ENCODE measurements at regions not wholly inside any gene's neighbourhood (a gene's known extent, or its start where the extent isn't known, plus 50 kb on each side); places are given as distances from the start of the nearest gene placed in this dataset.

DNA sequence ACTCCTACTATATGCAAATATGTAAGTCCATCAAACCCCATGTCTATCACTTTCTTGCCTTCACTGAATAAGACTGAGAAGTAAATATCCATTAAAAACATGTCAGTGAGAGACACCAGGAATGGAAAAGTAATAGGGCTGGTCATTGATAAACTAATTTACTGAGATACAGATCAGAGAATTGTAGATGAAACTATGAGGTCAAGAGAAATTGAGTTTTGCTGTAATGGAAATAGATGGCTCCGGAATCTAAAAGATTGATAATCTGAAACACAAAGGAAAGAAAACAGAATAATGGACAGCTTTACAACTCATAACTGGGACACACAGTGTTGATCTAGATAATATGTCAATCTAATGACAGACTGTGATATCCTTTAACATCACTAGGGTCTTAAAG lies 1018.3 kb upstream of the RAG2 start:
- no peaks in the 10 kb centered on the region for H3K27me3 ChIP-seq (ENCODE audit: control insufficient read depth, insufficient read depth, low read length)
- Mint-ChIP-seq H3K4me3 (no peak overlapping the region), H3K9me3 (peaks cover 3 to 41% (median 8%) of the 10 kb centered on the region in 7 donors), H3K4me1 (no peaks in the 10 kb centered on the region), H3K36me3 (no peaks in the 10 kb centered on the region), H3K27me3 (no peaks in the 10 kb centered on the region), H3K27ac (no peak overlapping the region)
- H3K36me3 ChIP-seq (ENCODE audit: control insufficient read depth, insufficient read depth, low read length), result no peaks in the 10 kb centered on the region
- no peak overlapping the region for H3K27ac ChIP-seq (ENCODE audit: insufficient read depth, low read length, poor library complexity, severe bottlenecking)
- DNase-seq, result no peak
- no peaks in the 10 kb centered on the region for H3K4me1 ChIP-seq (ENCODE audit: control insufficient read depth, insufficient read depth, low read length, poor library complexity, severe bottlenecking)
- H3K9me3 ChIP-seq (ENCODE audit: control insufficient read depth in 2 of 2, low read length in 2 of 2), result peaks cover 2 to 7% of the 10 kb centered on the region in 2 experiments
- ATAC-seq (ENCODE audit: low read depth in 2 of 2), result no peak
- no peak overlapping the region for H3K4me3 ChIP-seq (ENCODE audit: low read depth, low read length)

DNA sequence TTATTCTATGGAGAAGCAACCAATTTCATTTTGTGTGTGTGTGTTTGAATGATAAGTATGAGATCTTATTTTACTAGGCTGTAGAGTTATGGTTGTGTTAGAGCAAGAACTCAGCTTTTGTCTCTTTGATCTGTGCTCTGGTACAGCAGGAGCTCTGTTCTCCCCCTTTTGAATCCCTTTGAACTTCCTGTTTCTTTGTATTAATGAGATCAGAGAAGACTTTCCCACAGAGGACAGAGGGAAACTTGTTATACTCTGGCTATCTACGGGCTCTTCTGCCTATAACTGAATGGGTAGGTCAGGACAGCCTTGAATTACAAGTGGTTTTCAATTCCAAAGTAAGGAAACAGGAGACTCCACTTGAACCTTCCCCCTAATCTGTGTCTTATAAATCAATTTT lies 1015.0 kb upstream of the RAG2 start:
- DNase-seq, result no peak
- H3K9me3 Mint-ChIP-seq, result peaks cover 4 to 28% (median 6%) of the 10 kb centered on the region in 7 donors
- no peaks in the 10 kb centered on the region for H3K4me1 Mint-ChIP-seq
- H3K36me3 ChIP-seq (ENCODE audit: control insufficient read depth, insufficient read depth, low read length), result no peaks in the 10 kb centered on the region
- H3K27me3 Mint-ChIP-seq, result no peaks in the 10 kb centered on the region
- no peak overlapping the region for H3K27ac ChIP-seq (ENCODE audit: insufficient read depth, low read length, poor library complexity, severe bottlenecking)
- H3K27me3 ChIP-seq (ENCODE audit: control insufficient read depth, insufficient read depth, low read length), result no peaks in the 10 kb centered on the region
- peaks cover 2 to 6% of the 10 kb centered on the region in 2 experiments for H3K9me3 ChIP-seq (ENCODE audit: control insufficient read depth in 2 of 2, low read length in 2 of 2)
- H3K36me3 Mint-ChIP-seq, result no peaks in the 10 kb centered on the region
- ATAC-seq (ENCODE audit: low read depth in 2 of 2), result no peak
- H3K4me3 ChIP-seq (ENCODE audit: low read depth, low read length), result no peak overlapping the region
- H3K4me1 ChIP-seq (ENCODE audit: control insufficient read depth, insufficient read depth, low read length, poor library complexity, severe bottlenecking), result no peaks in the 10 kb centered on the region
- no peak overlapping the region for H3K4me3 Mint-ChIP-seq
- no peak overlapping the region for H3K27ac Mint-ChIP-seq

DNA sequence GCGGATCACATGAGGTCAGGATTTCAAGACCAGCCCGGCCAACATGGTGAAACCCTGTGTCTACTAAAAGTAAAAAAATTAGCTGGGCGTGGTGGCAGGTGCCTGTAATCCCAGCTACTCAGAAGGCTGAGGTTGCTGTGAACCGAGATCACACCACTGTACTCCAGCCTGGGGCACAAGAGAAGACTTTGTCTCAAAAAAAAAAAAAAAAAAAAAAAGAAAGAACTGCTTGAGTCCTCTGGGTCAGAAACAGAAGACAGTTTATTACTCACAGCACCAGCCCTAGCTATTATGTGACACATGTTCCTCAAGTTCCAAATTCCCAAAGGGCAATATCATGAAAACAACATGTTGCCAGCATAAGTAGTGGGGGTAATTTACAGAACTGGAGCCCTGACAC lies 1014.1 kb upstream of the RAG2 start:
- Mint-ChIP-seq H3K36me3 (no peaks in the 10 kb centered on the region), H3K27me3 (no peaks in the 10 kb centered on the region), H3K4me3 (no peak overlapping the region), H3K4me1 (no peaks in the 10 kb centered on the region), H3K9me3 (peaks cover 4 to 24% (median 7%) of the 10 kb centered on the region in 7 donors), H3K27ac (no peak overlapping the region)
- H3K36me3 ChIP-seq (ENCODE audit: control insufficient read depth, insufficient read depth, low read length), result no peaks in the 10 kb centered on the region
- DNase-seq (no peak), ATAC-seq (ENCODE audit: low read depth in 2 of 2) (no peak)
- no peak overlapping the region for H3K27ac ChIP-seq (ENCODE audit: insufficient read depth, low read length, poor library complexity, severe bottlenecking)
- H3K4me3 ChIP-seq (ENCODE audit: low read depth, low read length), result no peak overlapping the region
- H3K4me1 ChIP-seq (ENCODE audit: control insufficient read depth, insufficient read depth, low read length, poor library complexity, severe bottlenecking), result no peaks in the 10 kb centered on the region
- peaks cover 4 to 7% of the 10 kb centered on the region in 2 experiments for H3K9me3 ChIP-seq (ENCODE audit: control insufficient read depth in 2 of 2, low read length in 2 of 2)
- H3K27me3 ChIP-seq (ENCODE audit: control insufficient read depth, insufficient read depth, low read length), result no peaks in the 10 kb centered on the region

DNA sequence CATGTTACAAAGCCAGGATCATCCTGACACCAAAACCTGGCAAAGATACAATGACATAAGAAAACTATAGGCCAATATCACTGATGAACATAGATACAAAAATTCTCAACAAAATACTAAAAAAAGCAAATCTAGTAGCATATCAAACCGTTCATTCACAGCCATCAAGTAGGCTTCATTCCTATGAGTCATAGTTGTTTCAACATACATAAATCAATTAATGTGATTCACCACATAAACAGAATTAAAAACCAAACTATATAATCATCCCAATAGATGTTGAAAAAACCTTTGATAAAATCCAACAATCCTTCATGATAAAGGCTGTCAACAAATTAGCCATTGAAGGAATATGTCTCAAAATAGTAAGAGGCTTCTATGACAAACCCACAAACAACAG lies 1007.2 kb upstream of the RAG2 start:
- H3K27me3 Mint-ChIP-seq, result no peaks in the 10 kb centered on the region
- ATAC-seq (ENCODE audit: low read depth in 2 of 2) (no peak), DNase-seq (no peak)

DNA sequence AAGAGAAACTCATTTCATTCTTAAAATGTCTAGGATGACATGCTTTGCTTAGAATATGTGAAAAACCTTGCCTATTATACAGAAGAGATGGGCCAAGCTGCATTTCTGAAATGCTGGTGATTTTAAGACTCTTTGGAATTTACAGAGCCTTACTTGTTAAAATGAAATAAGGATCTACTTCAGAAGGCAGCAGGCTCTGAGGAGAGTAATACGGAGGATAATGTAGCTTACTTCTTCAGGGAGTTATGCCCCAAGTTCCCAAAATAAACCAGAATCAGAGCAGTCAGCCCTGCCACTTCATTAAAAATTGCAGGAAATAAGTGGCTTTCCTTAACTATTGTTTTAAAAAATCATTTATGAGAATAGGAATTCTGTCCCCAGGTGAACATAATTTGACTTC lies 1000.3 kb upstream of the RAG2 start:
- H3K9me3 Mint-ChIP-seq, result peaks cover under 1 to 29% (median 10%) of the 10 kb centered on the region in 7 donors
- Histone ChIP-seq H3K4me1 (ENCODE audit: control insufficient read depth, insufficient read depth, low read length, poor library complexity, severe bottlenecking) (no peaks in the 10 kb centered on the region), H3K27me3 (ENCODE audit: control insufficient read depth, insufficient read depth, low read length) (no peaks in the 10 kb centered on the region), H3K4me3 (ENCODE audit: low read depth, low read length) (no peak overlapping the region), H3K27ac (ENCODE audit: insufficient read depth, low read length, poor library complexity, severe bottlenecking) (no peak overlapping the region), H3K9me3 (ENCODE audit: control insufficient read depth in 2 of 2, low read length in 2 of 2) (peaks cover 2 to 21% of the 10 kb centered on the region in 2 experiments), H3K36me3 (ENCODE audit: control insufficient read depth, insufficient read depth, low read length) (no peaks in the 10 kb centered on the region)
- H3K4me1 Mint-ChIP-seq, result peaks cover 0 to 5% (median 0%) of the 10 kb centered on the region in 4 donors
- no peaks in the 10 kb centered on the region for H3K27me3 Mint-ChIP-seq
- no peak overlapping the region for H3K27ac Mint-ChIP-seq
- DNase-seq (no peak), ATAC-seq (ENCODE audit: low read depth in 2 of 2) (no peak)
- no peak overlapping the region for H3K4me3 Mint-ChIP-seq
- no peaks in the 10 kb centered on the region for H3K36me3 Mint-ChIP-seq

More for the DNA sequence above, 1007.2 kb upstream of the RAG2 start:
- no peaks in the 10 kb centered on the region for H3K4me1 Mint-ChIP-seq
- no peak overlapping the region for H3K4me3 ChIP-seq (ENCODE audit: low read depth, low read length)
- peaks cover 3 to 36% (median 10%) of the 10 kb centered on the region in 7 donors for H3K9me3 Mint-ChIP-seq
- no peak overlapping the region for H3K4me3 Mint-ChIP-seq
- H3K27ac ChIP-seq (ENCODE audit: insufficient read depth, low read length, poor library complexity, severe bottlenecking), result no peak overlapping the region
- peaks cover 6 to 14% of the 10 kb centered on the region in 2 experiments for H3K9me3 ChIP-seq (ENCODE audit: control insufficient read depth in 2 of 2, low read length in 2 of 2)
- no peaks in the 10 kb centered on the region for H3K36me3 ChIP-seq (ENCODE audit: control insufficient read depth, insufficient read depth, low read length)
- no peaks in the 10 kb centered on the region for H3K27me3 ChIP-seq (ENCODE audit: control insufficient read depth, insufficient read depth, low read length)
- no peak overlapping the region for H3K27ac Mint-ChIP-seq
- H3K36me3 Mint-ChIP-seq, result no peaks in the 10 kb centered on the region
- no peaks in the 10 kb centered on the region for H3K4me1 ChIP-seq (ENCODE audit: control insufficient read depth, insufficient read depth, low read length, poor library complexity, severe bottlenecking)

DNA sequence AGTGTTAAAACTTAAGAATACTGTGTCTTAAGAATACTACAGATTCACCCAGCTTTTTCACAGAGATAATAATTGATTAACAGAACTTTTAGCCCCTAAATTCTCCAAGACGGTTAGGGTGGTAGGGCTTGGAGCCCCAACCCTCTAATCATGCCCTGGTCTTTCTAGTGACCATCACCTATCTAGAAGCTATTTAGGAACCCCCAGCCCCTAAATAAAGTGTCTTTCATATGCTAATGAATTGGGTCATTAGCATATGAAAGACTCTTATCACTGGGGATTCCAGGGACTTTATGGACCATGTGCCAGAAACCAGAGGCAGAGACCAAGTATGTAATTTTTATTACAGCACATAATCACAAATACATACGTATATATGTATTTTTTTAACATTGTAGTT lies 999.7 kb upstream of the RAG2 start:
- Histone ChIP-seq H3K36me3 (ENCODE audit: control insufficient read depth, insufficient read depth, low read length) (no peaks in the 10 kb centered on the region), H3K27me3 (ENCODE audit: control insufficient read depth, insufficient read depth, low read length) (no peaks in the 10 kb centered on the region), H3K4me1 (ENCODE audit: control insufficient read depth, insufficient read depth, low read length, poor library complexity, severe bottlenecking) (no peaks in the 10 kb centered on the region), H3K4me3 (ENCODE audit: low read depth, low read length) (no peak overlapping the region), H3K27ac (ENCODE audit: insufficient read depth, low read length, poor library complexity, severe bottlenecking) (no peak overlapping the region), H3K9me3 (ENCODE audit: control insufficient read depth in 2 of 2, low read length in 2 of 2) (peaks cover 2 to 18% of the 10 kb centered on the region in 2 experiments)
- no peaks in the 10 kb centered on the region for H3K36me3 Mint-ChIP-seq
- no peak overlapping the region for H3K4me3 Mint-ChIP-seq
- DNase-seq (no peak), ATAC-seq (ENCODE audit: low read depth in 2 of 2) (no peak)
- peaks cover 0 to 24% (median 6%) of the 10 kb centered on the region in 7 donors for H3K9me3 Mint-ChIP-seq
- no peak overlapping the region for H3K27ac Mint-ChIP-seq
- no peaks in the 10 kb centered on the region for H3K27me3 Mint-ChIP-seq
- H3K4me1 Mint-ChIP-seq, result peaks cover 0 to 5% (median 0%) of the 10 kb centered on the region in 4 donors

DNA sequence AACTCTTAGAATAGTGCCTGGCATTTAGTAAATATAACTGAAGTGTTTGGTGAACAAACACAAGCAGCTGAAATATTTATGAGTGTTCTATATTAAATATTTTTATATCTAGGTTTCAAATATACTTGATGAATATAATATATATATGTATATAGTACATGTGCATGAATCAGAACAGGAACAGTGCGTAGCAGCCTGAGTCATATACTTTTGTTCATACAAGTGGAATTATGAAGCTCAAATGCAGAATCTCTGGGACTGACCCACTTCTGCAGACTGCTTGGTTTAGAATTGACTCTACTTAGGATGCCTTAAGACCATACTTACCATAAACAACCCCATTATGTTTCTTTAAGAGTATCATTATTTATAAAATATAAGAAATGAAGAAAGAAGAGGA lies 997.8 kb upstream of the RAG2 start:
- no peaks in the 10 kb centered on the region for H3K36me3 Mint-ChIP-seq
- H3K4me3 Mint-ChIP-seq, result no peak overlapping the region
- Histone ChIP-seq H3K4me3 (ENCODE audit: low read depth, low read length) (no peak overlapping the region), H3K27ac (ENCODE audit: insufficient read depth, low read length, poor library complexity, severe bottlenecking) (no peak overlapping the region), H3K9me3 (ENCODE audit: control insufficient read depth in 2 of 2, low read length in 2 of 2) (peaks cover 0 to 11% of the 10 kb centered on the region in 2 experiments), H3K36me3 (ENCODE audit: control insufficient read depth, insufficient read depth, low read length) (no peaks in the 10 kb centered on the region), H3K27me3 (ENCODE audit: control insufficient read depth, insufficient read depth, low read length) (no peaks in the 10 kb centered on the region), H3K4me1 (ENCODE audit: control insufficient read depth, insufficient read depth, low read length, poor library complexity, severe bottlenecking) (no peaks in the 10 kb centered on the region)
- no peaks in the 10 kb centered on the region for H3K27me3 Mint-ChIP-seq
- no peak overlapping the region for H3K27ac Mint-ChIP-seq
- DNase-seq, result no peak
- ATAC-seq (ENCODE audit: low read depth in 2 of 2), result no peak
- peaks cover 0 to 5% (median 0%) of the 10 kb centered on the region in 4 donors for H3K4me1 Mint-ChIP-seq
- peaks cover 0 to 19% (median 3%) of the 10 kb centered on the region in 7 donors for H3K9me3 Mint-ChIP-seq

DNA sequence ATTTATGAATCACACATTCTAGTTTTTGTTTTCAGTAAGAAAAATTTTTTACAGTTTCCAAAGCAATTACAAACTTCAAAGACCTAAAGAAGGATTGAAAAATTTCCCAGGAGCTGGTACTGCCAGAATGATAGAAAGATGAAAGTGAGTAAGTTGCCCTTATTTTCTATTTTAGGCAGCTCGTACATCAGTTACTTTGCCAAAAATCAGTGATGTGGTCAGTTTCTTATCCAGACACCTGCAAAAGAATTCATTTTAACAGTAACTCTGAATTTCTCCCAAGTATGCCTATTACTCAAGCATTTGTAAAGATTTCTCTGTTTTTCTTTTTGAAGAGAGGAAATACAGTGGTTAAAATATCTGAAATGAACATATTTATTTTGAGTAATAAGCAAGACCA lies 976.3 kb upstream of the RAG2 start:
- no peak overlapping the region for H3K27ac Mint-ChIP-seq
- no peaks in the 10 kb centered on the region for H3K27me3 Mint-ChIP-seq
- Histone ChIP-seq H3K9me3 (ENCODE audit: control insufficient read depth in 2 of 2, low read length in 2 of 2) (peaks cover 4 to 7% of the 10 kb centered on the region in 2 experiments), H3K4me3 (ENCODE audit: low read depth, low read length) (no peak overlapping the region), H3K27me3 (ENCODE audit: control insufficient read depth, insufficient read depth, low read length) (no peaks in the 10 kb centered on the region), H3K36me3 (ENCODE audit: control insufficient read depth, insufficient read depth, low read length) (no peaks in the 10 kb centered on the region), H3K27ac (ENCODE audit: insufficient read depth, low read length, poor library complexity, severe bottlenecking) (no peak overlapping the region), H3K4me1 (ENCODE audit: control insufficient read depth, insufficient read depth, low read length, poor library complexity, severe bottlenecking) (no peaks in the 10 kb centered on the region)
- DNase-seq, result no peak
- no peak for ATAC-seq (ENCODE audit: low read depth in 2 of 2)
- H3K4me3 Mint-ChIP-seq, result no peak overlapping the region
- H3K4me1 Mint-ChIP-seq, result no peaks in the 10 kb centered on the region
- peaks cover 0 to 38% (median 2%) of the 10 kb centered on the region in 7 donors for H3K9me3 Mint-ChIP-seq
- no peaks in the 10 kb centered on the region for H3K36me3 Mint-ChIP-seq
